Tibial artery (tissue), 4 donors: ENCODE measurements at regions not wholly inside any gene's neighbourhood (a gene's known extent, or its start where the extent isn't known, plus 50 kb on each side); places are given as distances from the start of the nearest gene placed in this dataset.
"Not testable (repeated sequence)": the region's sequence is repeated elsewhere in the genome, so short reads cannot be mapped to it uniquely, and the experiment has no call there.

Source experiments
- DNase-seq, 2 donors: peaks; one replicate each; pipeline ENCODE4 v3.0.0-alpha.2; 2019
- H3K27ac ChIP-seq, 2 donors: fragments of 200-600 bp; sonication (generic) in 1 of 2; 1 replicate in 1 of 2; 2 replicates in 1 of 2; pipeline ENCODE4 v1.5.1; 2018 to 2019; ENCODE audit warnings: mild to moderate bottlenecking in 1 of 2
- H3K27me3 ChIP-seq, 2 donors: fragments of 200-600 bp; sonication (generic) in 1 of 2; one replicate each; pipeline versions ENCODE4 v1.5.1 to v1.6.0; 2016 to 2019
- H3K36me3 ChIP-seq, 3 donors: fragments of 200-600 bp; sonication (generic) in 2 of 3; one replicate each; pipeline ENCODE4 v1.5.1; 2016 to 2019; ENCODE audit warnings: mild to moderate bottlenecking in 2 of 3
- H3K4me1 ChIP-seq, 4 donors: fragments of 200-600 bp; sonication (generic) in 2 of 4; 1 replicate in 3 of 4; 2 replicates in 1 of 4; pipeline ENCODE4 v1.5.1; 2016 to 2019
- H3K4me3 ChIP-seq, 2 donors: fragments of 200-600 bp; sonication (generic) in 1 of 2; 1 replicate in 1 of 2; 2 replicates in 1 of 2; pipeline ENCODE4 v1.5.1; 2018 to 2019; ENCODE audit warnings: mild to moderate bottlenecking in 2 of 2
- H3K9me3 ChIP-seq, 3 donors: fragments of 200-600 bp; sonication (generic) in 1 of 3; one replicate each; pipeline ENCODE4 v1.5.1; 2016 to 2019
- intact Hi-C: fragments of 100-400 bp; cut with DNase I; formaldehyde crosslinking; loops from one replicate; pipeline ENCODE4 v1.15.0; 2023; ENCODE audit warnings: low total_unique reads
- TF ChIP-seq, protein P1 (sequence below), 2 experiments: fragments of 200-600 bp in 1 of 2; fragments of 450-650 bp in 1 of 2; IDR thresholded peaks; one replicate each; pipeline ENCODE4 v1.5.1; 2017 to 2019; ENCODE audit warnings: antibody characterized with exemption in 2 of 2, mild to moderate bottlenecking in 1 of 2, moderate library complexity in 1 of 2

- H3K9me3 ChIP-seq: no peaks in the 10 kb centered on the region
- no peaks in the 10 kb centered on the region for H3K36me3 ChIP-seq
- TF ChIP-seq, protein P1, sequence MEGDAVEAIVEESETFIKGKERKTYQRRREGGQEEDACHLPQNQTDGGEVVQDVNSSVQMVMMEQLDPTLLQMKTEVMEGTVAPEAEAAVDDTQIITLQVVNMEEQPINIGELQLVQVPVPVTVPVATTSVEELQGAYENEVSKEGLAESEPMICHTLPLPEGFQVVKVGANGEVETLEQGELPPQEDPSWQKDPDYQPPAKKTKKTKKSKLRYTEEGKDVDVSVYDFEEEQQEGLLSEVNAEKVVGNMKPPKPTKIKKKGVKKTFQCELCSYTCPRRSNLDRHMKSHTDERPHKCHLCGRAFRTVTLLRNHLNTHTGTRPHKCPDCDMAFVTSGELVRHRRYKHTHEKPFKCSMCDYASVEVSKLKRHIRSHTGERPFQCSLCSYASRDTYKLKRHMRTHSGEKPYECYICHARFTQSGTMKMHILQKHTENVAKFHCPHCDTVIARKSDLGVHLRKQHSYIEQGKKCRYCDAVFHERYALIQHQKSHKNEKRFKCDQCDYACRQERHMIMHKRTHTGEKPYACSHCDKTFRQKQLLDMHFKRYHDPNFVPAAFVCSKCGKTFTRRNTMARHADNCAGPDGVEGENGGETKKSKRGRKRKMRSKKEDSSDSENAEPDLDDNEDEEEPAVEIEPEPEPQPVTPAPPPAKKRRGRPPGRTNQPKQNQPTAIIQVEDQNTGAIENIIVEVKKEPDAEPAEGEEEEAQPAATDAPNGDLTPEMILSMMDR (IDR thresholded peaks at IDR 0.05): peak; percentile 15 to 16
- H3K4me3 ChIP-seq: no peak overlapping the region
- no peaks in the 10 kb centered on the region for H3K4me1 ChIP-seq
- no peak for DNase-seq
- H3K27ac ChIP-seq: no peak overlapping the region
- intact Hi-C loops: no loop called here
- no peaks in the 10 kb centered on the region for H3K27me3 ChIP-seq
Observed at GRCh38 chr5:86500947-86501346, 116.8 kb upstream of the COX7C start.

GRCh38 chr5:86507574-86507973 is 110.2 kb upstream of the COX7C start:
- no peak overlapping the region for H3K4me3 ChIP-seq
- H3K9me3 ChIP-seq: no peaks in the 10 kb centered on the region
- intact Hi-C loops: no loop called here
- no peak overlapping the region for H3K27ac ChIP-seq
- TF ChIP-seq, protein P1 (IDR thresholded peaks at IDR 0.05): no peak
- no peaks in the 10 kb centered on the region for H3K36me3 ChIP-seq
- DNase-seq: no peak
- no peaks in the 10 kb centered on the region for H3K27me3 ChIP-seq
- no peaks in the 10 kb centered on the region for H3K4me1 ChIP-seq

GRCh38 chr5:86510330-86510915 is 107.3 kb upstream of the COX7C start:
- H3K4me1 ChIP-seq, DNase-seq, H3K27ac ChIP-seq, H3K4me3 ChIP-seq, H3K9me3 ChIP-seq, intact Hi-C loops, H3K27me3 ChIP-seq, H3K36me3 ChIP-seq: not testable (repeated sequence)

DNA sequence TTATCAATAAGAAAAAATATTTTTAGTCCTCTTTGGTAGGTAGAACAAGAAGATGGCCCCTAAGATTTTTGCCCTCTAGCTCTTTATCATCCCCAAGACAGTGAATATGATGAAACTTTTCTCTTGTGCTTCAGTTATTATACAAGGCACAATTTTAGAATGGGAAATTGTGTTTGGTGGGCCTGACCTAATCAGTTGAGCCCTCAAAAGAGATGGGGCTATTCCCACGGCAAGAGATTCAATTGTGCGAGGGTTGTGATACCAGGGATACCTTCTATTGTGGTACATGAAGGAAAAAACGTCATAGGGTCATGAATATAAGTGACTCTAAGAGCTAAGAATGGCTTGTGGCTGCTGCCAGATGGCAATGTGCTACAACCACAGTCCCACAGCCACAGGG is 94.0 kb upstream of the COX7C start:
- DNase-seq: no peak
- no peaks in the 10 kb centered on the region for H3K4me1 ChIP-seq
- H3K27ac ChIP-seq: no peak overlapping the region
- no peaks in the 10 kb centered on the region for H3K27me3 ChIP-seq
- TF ChIP-seq, protein P1 (IDR thresholded peaks at IDR 0.05): no peak
- peaks cover 0 to 5% (median 0%) of the 10 kb centered on the region in 3 donors for H3K9me3 ChIP-seq
- H3K4me3 ChIP-seq: no peak overlapping the region
- intact Hi-C loops: no loop called here
- no peaks in the 10 kb centered on the region for H3K36me3 ChIP-seq

DNA sequence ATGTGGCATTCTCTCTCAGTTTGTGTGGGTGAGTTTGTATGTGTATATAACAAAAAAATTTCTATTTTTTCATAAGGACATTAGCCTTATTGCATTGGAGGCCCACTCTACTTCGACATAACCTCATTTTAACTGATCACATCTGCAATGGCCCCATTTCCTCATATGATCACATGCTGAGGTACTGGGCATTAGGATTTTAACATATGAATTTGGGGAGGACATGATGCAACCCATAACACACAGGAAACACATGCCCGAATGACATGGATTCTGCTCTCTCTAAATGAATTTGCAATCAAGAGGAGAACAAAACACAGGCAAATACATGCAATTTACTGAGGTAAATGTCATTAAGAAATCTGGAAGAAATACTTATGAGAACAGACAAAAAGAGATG is 92.1 kb upstream of the COX7C start:
- intact Hi-C loops: loop anchor here (5.0 kb wide), 1 partner anchor 1722 kb away; no protein-coding TSS in a partner anchor

DNA sequence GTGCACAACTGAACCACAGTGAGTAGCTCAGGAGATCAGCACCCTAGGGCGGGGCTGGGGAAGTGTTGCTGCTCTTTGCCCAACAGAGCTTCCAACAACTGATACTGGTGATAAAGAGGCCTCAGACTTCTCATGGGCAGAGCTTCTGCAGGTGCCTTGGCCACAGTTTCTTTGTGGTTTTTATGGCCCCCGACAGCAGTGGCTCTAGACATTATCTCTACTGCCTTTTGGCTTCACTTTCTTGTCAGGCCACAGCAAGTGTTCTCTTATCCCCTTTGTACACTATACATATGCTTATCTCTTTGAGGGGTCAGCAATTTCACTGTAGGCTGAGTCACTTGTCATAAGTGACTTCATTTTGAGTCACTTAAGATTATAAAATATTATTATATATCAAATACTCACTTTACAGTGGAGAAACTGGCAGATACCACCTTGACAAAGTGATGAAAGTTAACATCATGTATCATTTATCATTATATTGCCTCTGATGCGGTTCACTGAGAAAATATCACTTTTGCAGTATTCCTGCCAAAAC is 90.9 kb upstream of the COX7C start:
- H3K36me3 ChIP-seq: no peaks in the 10 kb centered on the region
- H3K4me1 ChIP-seq: no peaks in the 10 kb centered on the region
- DNase-seq: no peak
- TF ChIP-seq, protein P1 (IDR thresholded peaks at IDR 0.05): no peak
- intact Hi-C loops: loop anchor here (5.0 kb wide), 1 partner anchor 1720 kb away; no protein-coding TSS in a partner anchor
- H3K27me3 ChIP-seq: no peaks in the 10 kb centered on the region
- peaks cover 0 to 5% (median 0%) of the 10 kb centered on the region in 3 donors for H3K9me3 ChIP-seq
- no peak overlapping the region for H3K4me3 ChIP-seq
- H3K27ac ChIP-seq: no peak overlapping the region

More for the DNA sequence above, 92.1 kb upstream of the COX7C start:
- no peak overlapping the region for H3K4me3 ChIP-seq
- no peak for DNase-seq
- H3K9me3 ChIP-seq: peaks cover 0 to 5% (median 0%) of the 10 kb centered on the region in 3 donors
- H3K27ac ChIP-seq: no peak overlapping the region
- H3K36me3 ChIP-seq: no peaks in the 10 kb centered on the region
- TF ChIP-seq, protein P1 (IDR thresholded peaks at IDR 0.05): no peak
- H3K4me1 ChIP-seq: no peaks in the 10 kb centered on the region
- H3K27me3 ChIP-seq: no peaks in the 10 kb centered on the region
